Naive B cell (primary cell): ENCODE measurements at regions not wholly inside any gene's neighbourhood (a gene's known extent, or its start where the extent isn't known, plus 50 kb on each side); places are given as distances from the start of the nearest gene placed in this dataset.

Experiments used
- ATAC-seq, 2 donors: fragments of 150-1000 bp; cut with Tn5 transposase; 2 replicates each; pipeline ENCODE4 v1.10.0; 2021; ENCODE audit warnings: low read depth in 2 of 2, mild to moderate bottlenecking in 2 of 2, moderate library complexity in 2 of 2
- DNase-seq: peaks from one replicate; pipeline ENCODE4 v3.0.0; 2022
- H3K27ac Mint-ChIP-seq, 6 donors: one replicate each; pipeline ENCODE4 v1.8.0; 2020 to 2022; ENCODE audit warnings: mild to moderate bottlenecking in 6 of 6, mixed read lengths in 6 of 6, moderate library complexity in 5 of 6, inconsistent platforms in 2 of 6
- H3K27me3 Mint-ChIP-seq, 3 donors: one replicate each; pipeline ENCODE4 v1.8.0; 2021 to 2022; ENCODE audit warnings: mixed read lengths in 3 of 3, mild to moderate bottlenecking in 1 of 3
- H3K36me3 Mint-ChIP-seq, 2 donors: one replicate each; pipeline ENCODE4 v1.8.0; 2020 to 2022; ENCODE audit warnings: mixed read lengths in 2 of 2, inconsistent platforms in 1 of 2, mild to moderate bottlenecking in 1 of 2
- H3K4me1 Mint-ChIP-seq, 3 donors: one replicate each; pipeline ENCODE4 v1.8.0; 2020 to 2022; ENCODE audit warnings: mixed read lengths in 3 of 3, inconsistent platforms in 1 of 3, mild to moderate bottlenecking in 1 of 3, moderate library complexity in 1 of 3
- H3K4me3 Mint-ChIP-seq, 8 donors: one replicate each; pipeline ENCODE4 v1.8.0; 2020 to 2022; ENCODE audit warnings: mild to moderate bottlenecking in 8 of 8, mixed read lengths in 8 of 8, moderate library complexity in 8 of 8, inconsistent platforms in 2 of 8
- H3K9me3 Mint-ChIP-seq, 7 donors: one replicate each; pipeline ENCODE4 v1.8.0; 2020 to 2022; ENCODE audit warnings: mixed read lengths in 7 of 7, mild to moderate bottlenecking in 5 of 7, inconsistent platforms in 2 of 7, moderate library complexity in 1 of 7

DNA sequence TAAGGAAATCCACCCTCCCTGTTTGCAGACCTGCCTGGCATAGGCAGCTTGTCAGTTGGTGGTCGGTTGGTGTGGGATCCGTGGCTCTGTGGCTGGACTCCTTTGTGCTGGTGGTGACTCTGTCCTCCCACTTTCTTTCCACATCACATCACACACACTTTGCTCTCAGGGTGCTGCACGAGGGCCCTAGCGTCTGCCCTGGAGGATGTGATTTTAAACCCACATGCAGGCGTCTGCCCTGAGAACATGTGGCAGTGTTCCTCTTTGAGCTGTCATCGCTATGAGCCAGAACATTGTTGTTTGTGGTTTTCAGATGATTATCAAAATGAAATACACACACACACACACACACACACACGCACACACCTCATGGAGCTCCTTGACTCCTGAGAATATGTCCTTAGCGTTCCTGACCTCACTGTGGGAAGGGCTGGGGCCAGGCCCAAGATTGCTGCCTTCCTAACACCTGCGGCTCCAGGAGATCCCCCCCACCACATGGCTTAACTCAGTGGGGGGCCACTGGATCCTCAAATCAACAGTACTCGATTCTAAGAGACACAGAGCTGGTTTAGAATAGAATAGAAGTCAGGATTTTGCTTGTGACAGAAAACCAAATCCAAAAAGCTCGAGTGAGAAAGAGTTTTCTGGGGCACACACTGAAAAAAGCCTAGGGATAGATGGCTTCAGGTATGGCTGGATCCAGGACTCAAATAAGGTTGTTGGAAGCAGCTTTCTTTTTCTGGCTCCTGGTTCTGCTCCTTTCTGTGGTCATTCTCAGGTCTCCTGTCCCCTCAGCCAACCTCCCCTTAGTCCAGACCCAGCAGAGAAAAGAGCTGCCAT is 54.8 kb downstream of the RTP5 start:
- DNase-seq (no peak), ATAC-seq (no peak)
- Mint-ChIP-seq H3K9me3 (no peaks in the 10 kb centered on the region), H3K27ac (peak overlapping the region in 1 of 6 donors; percentile 40), H3K27me3 (no peaks in the 10 kb centered on the region), H3K4me3 (no peak overlapping the region), H3K4me1 (peaks cover 3 to 8% (median 8%) of the 10 kb centered on the region in 3 donors), H3K36me3 (no peaks in the 10 kb centered on the region)

DNA sequence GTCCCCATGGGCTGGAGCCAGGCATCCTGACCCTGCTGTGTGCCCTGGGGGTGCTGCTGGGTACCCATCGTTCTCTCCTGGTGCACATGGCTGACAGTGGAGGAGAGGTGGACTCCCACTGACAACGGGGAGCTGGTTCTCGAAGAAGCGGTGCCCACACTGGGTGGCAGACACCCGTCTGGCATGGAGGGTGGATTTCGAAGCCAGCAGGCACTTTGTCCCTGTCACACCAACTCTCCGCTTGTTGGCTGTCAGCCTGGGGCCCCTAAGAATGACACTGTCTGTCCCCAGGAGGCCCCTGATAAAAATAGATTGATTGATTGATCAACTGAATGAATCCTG is 55.4 kb downstream of the RTP5 start:
- H3K36me3 Mint-ChIP-seq = no peaks in the 10 kb centered on the region
- peak overlapping the region in 1 of 6 donors; percentile 40 for H3K27ac Mint-ChIP-seq
- H3K4me1 Mint-ChIP-seq = peaks cover 3 to 8% (median 8%) of the 10 kb centered on the region in 3 donors
- no peaks in the 10 kb centered on the region for H3K27me3 Mint-ChIP-seq
- DNase-seq (no peak), ATAC-seq (no peak)
- no peak overlapping the region for H3K4me3 Mint-ChIP-seq
- no peaks in the 10 kb centered on the region for H3K9me3 Mint-ChIP-seq

DNA sequence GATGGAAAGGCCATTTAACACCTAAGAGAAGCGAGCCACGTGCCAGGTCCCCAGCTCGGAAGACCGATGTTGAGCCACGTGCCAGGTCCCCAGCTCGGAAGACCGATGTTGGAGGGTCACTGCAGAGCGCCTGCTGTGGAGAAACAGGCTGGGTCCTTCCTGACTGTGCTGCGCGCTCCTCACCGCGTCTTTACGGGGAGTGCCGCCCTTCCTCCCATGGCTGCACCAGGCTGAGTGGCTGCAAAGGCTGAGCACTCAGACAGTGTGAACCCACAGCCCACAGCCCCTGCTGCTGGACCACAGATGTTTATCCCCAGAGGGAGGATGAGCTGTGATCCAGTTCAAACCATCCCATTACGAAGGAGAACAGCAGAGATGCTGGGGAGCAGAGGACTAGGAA is 55.7 kb downstream of the RTP5 start:
- H3K36me3 Mint-ChIP-seq = no peaks in the 10 kb centered on the region
- H3K9me3 Mint-ChIP-seq = no peaks in the 10 kb centered on the region
- H3K27me3 Mint-ChIP-seq = no peaks in the 10 kb centered on the region
- DNase-seq (no peak), ATAC-seq (no peak)
- H3K27ac Mint-ChIP-seq = no peak overlapping the region
- peaks cover 3 to 8% (median 8%) of the 10 kb centered on the region in 3 donors for H3K4me1 Mint-ChIP-seq
- H3K4me3 Mint-ChIP-seq = no peak overlapping the region

- H3K27ac Mint-ChIP-seq = peak overlapping the region in 3 of 6 donors; percentile 58 to 69 (median 65)
- H3K4me3 Mint-ChIP-seq = no peak overlapping the region
- DNase-seq = no peak
- H3K27me3 Mint-ChIP-seq = no peaks in the 10 kb centered on the region
- no peaks in the 10 kb centered on the region for H3K36me3 Mint-ChIP-seq
- H3K9me3 Mint-ChIP-seq = no peaks in the 10 kb centered on the region
- no peak for ATAC-seq
- peaks cover 3 to 8% (median 8%) of the 10 kb centered on the region in 3 donors for H3K4me1 Mint-ChIP-seq
These were observed 56.4 kb downstream of the RTP5 start for GRCh38 chr2:241925821-241926441.

DNA sequence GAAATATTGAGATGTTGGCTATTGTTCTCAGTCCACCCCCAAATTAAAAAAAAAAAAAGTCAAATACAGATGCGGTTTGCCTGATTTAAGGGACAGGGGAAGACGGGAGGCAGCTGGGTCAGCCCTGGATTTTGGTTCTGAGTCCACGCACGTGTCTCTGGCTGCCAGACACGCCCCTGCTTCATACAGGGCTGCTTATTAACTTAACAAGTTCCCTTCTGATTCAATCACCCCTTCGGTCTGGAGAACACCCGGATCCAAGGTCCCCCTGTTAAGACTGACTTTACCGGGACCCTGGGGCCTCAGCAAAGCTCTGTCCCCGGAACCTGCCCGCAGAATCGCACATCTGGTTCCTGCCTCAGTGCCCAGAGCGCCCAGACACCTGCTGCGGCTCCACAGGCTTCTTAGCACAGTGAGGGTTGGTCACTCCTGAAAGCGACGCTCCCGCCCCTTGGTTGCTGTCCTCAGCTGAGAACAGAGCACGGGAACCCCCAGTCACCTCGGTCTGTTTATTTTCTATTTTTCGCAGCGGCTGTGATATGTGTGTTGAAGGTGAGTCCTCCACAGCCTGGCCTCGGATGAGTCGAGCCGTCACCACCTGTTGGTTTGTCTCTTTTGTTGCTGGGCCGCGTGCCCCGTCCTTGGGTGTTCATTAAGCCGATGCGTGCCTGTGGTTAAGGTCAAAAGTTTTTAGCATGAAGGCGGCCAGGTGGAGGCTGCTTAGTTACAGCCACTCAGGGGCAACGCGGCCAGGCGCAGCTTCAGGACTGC is 57.2 kb downstream of the RTP5 start:
- no peak overlapping the region for H3K4me3 Mint-ChIP-seq
- ATAC-seq (no peak), DNase-seq (no peak)
- no peaks in the 10 kb centered on the region for H3K27me3 Mint-ChIP-seq
- H3K4me1 Mint-ChIP-seq = peaks cover 3 to 8% (median 4%) of the 10 kb centered on the region in 3 donors
- H3K36me3 Mint-ChIP-seq = no peaks in the 10 kb centered on the region
- peak overlapping the region in 2 of 6 donors; percentile 15 to 79 for H3K27ac Mint-ChIP-seq
- no peaks in the 10 kb centered on the region for H3K9me3 Mint-ChIP-seq

- ATAC-seq (no peak), DNase-seq (no peak)
- H3K27ac Mint-ChIP-seq = peak overlapping the region in 1 of 6 donors; percentile 58
- no peaks in the 10 kb centered on the region for H3K27me3 Mint-ChIP-seq
- no peaks in the 10 kb centered on the region for H3K36me3 Mint-ChIP-seq
- H3K9me3 Mint-ChIP-seq = no peaks in the 10 kb centered on the region
- peaks cover 3 to 8% (median 4%) of the 10 kb centered on the region in 3 donors for H3K4me1 Mint-ChIP-seq
- H3K4me3 Mint-ChIP-seq = no peak overlapping the region
These were observed 60.3 kb downstream of the RTP5 start for GRCh38 chr2:241929551-241930490.

DNA sequence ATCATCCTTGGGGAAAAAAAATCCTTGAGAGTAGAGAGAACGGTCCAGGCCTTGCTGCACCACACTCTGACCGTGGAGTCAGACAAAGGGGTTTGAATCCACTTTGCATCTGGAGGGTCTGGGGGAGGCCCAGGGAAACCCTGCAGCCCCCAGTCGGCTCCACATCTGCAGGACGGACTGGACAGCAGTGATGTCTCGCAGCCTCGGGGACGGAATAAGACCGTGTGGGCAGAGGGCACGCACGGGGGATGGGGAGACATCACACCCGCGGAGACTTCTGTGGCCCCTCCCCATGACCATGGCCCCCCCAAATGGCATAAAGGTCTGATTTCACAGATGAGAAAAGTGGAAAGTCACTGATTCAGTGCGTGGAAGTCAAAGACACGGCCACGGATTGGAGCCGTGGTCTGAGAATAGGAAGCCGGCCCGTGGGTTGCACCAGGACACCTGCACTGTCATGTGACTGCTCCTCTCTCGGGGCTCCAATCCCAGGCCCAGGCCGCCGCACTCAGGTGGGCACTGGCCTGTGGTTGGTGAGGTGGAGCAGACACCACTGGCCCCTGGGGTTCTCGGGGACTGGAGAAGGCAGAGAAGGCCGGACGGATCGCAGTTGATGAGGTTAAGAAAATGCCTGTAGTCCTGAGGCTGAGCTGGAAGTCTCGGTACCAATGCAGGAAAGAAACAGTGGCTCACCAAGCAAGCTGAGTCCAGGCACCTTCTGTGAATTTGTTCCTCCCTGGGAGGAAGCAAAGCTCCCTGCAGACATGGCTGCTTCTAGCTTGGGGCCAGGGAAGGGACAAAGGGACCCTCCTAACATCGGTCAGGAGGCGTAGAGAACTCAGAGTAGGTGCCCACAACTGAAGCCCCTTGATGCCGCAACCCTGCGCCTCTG is 61.8 kb downstream of the RTP5 start:
- H3K4me1 Mint-ChIP-seq = peaks cover 0 to 4% (median 0%) of the 10 kb centered on the region in 3 donors
- ATAC-seq = no peak

DNA sequence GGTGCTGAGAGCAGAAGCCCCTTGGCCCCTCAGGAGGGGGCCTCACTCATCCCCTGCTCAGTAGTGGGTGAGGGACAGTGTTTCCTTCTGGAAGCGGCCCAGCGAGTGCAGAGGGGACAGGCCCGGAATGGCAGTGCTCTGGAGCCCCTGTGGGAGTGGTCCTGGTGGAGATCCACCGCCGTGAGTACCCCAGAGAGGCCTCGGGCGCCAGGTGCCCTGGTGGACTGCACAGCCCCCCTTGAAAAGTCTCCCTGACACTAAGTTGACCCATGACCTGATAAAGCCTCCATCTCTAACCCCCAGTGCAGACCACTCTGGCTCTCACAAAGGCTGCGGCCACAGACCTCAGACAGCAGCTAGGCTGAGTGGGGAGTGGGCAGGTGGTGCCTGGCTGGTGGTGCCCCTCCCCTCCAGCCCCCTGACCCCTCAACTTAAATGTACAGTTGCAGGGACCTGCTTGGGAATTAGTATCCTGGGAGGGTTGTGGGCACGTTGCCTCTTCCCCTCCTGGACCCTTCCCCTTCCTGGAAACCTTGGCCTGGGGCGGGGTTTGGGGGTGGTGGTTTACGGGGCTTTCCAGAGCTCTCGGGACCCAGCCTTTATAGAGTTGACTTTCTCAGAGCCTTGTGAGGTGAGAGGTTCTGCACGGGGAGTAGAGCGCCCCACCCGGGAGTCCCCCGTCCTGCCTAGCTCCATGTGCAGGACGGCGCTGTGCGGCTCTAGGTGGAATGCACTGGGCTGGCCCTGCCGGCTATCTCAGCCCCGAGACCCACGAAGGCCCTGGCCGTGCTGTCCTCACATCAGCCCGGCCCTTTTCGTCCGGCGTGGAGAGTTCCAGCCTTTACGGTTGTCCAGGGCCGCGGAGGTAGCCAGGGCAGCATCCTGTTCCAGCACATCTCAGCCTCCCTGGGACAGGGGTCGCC is 62.7 kb downstream of the RTP5 start:
- Mint-ChIP-seq H3K36me3 (peaks cover 0 to 9% of the 10 kb centered on the region in 2 donors), H3K4me1 (peaks cover 0 to 4% (median 0%) of the 10 kb centered on the region in 3 donors), H3K4me3 (no peak overlapping the region), H3K9me3 (no peaks in the 10 kb centered on the region), H3K27me3 (no peaks in the 10 kb centered on the region), H3K27ac (no peak overlapping the region)
- ATAC-seq = no peak
- DNase-seq = no peak

More for the DNA sequence above, 61.8 kb downstream of the RTP5 start:
- no peak for DNase-seq
- H3K27ac Mint-ChIP-seq = peak overlapping the region in 1 of 6 donors; percentile 31
- H3K9me3 Mint-ChIP-seq = no peaks in the 10 kb centered on the region
- H3K27me3 Mint-ChIP-seq = no peaks in the 10 kb centered on the region
- peaks cover 0 to 9% of the 10 kb centered on the region in 2 donors for H3K36me3 Mint-ChIP-seq
- no peak overlapping the region for H3K4me3 Mint-ChIP-seq

- peak overlapping the region in 1 of 6 donors; percentile 34 for H3K27ac Mint-ChIP-seq
- ATAC-seq (no peak), DNase-seq (no peak)
- H3K9me3 Mint-ChIP-seq = no peaks in the 10 kb centered on the region
- H3K4me1 Mint-ChIP-seq = peaks cover 0 to 3% (median 2%) of the 10 kb centered on the region in 3 donors
- H3K4me3 Mint-ChIP-seq = no peak overlapping the region
- H3K36me3 Mint-ChIP-seq = peaks cover 0 to 9% of the 10 kb centered on the region in 2 donors
- H3K27me3 Mint-ChIP-seq = no peaks in the 10 kb centered on the region
These were observed 63.3 kb downstream of the RTP5 start for GRCh38 chr2:241932899-241933178.

DNA sequence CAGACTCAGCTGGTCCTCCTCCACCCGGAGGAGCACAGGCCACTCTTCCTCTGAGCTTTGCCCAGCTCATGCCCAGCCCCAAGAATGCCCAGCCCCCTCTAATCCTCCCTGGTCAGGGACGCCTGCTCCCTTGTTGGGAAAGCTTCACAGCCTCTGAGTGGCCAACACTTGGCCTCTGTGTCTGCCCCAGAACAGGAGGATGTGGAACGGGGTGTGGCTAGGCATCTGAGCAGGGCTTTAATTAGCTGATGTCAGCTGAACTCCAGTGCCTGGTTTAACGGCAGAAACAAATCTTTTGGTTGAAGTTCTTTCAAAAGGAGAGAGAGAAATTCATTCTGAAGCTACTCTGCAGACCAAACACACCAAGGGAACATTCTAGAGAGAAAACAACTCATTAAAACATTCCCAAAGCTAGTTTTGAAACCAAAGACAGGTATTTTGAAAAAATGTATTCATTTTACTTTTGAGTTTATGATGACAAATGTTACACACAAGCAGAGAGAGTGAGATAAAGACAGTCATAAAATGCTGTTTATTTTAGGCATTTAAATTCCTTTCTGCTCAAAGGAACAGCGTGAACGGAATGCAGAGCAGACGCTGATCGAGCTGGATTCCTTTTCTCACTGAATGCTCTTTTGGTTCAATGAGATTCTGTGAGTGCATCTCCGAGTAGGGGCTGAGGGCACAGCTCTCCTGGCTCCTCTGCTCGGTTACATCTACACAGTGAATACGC is 63.8 kb downstream of the RTP5 start:
- Mint-ChIP-seq H3K27ac (peak overlapping the region in 1 of 6 donors; percentile 34), H3K9me3 (no peaks in the 10 kb centered on the region)
- ATAC-seq = no peak

GRCh38 chr2:241935314-241935713 is 65.8 kb downstream of the RTP5 start:
- ATAC-seq (no peak), DNase-seq (no peak)
- H3K27me3 Mint-ChIP-seq = no peaks in the 10 kb centered on the region
- H3K9me3 Mint-ChIP-seq = no peaks in the 10 kb centered on the region
- H3K36me3 Mint-ChIP-seq = peaks cover 0 to 9% of the 10 kb centered on the region in 2 donors
- peaks cover 2 to 9% (median 5%) of the 10 kb centered on the region in 3 donors for H3K4me1 Mint-ChIP-seq
- peak overlapping the region in 1 of 6 donors; percentile 60 for H3K27ac Mint-ChIP-seq
- no peak overlapping the region for H3K4me3 Mint-ChIP-seq

More for the DNA sequence above, 63.8 kb downstream of the RTP5 start:
- Mint-ChIP-seq H3K36me3 (peaks cover 0 to 9% of the 10 kb centered on the region in 2 donors), H3K27me3 (no peaks in the 10 kb centered on the region), H3K4me1 (peaks cover 0 to 5% (median 0%) of the 10 kb centered on the region in 3 donors), H3K4me3 (no peak overlapping the region)
- DNase-seq = no peak
